ENCODE measurements at regions not wholly inside any gene's neighbourhood (a gene's known extent, or its start where the extent isn't known, plus 50 kb on each side); places are given as distances from the start of the nearest gene placed in this dataset.

GRCh38 chr10:78910021-78910420 lies 158.7 kb upstream of the ZMIZ1 start:
- no peaks in the 10 kb centered on the region for H3K27me3 ChIP-seq
- H3K4me3 ChIP-seq: no peak overlapping the region
- no peak for TF ChIP-seq POLR2A (IDR thresholded peaks at IDR 0.05)
- TF ChIP-seq CTCF (IDR thresholded peaks at IDR 0.05): no peak
- H3K9me3 ChIP-seq: no peaks in the 10 kb centered on the region
- no peaks in the 10 kb centered on the region for H3K36me3 ChIP-seq (ENCODE audit: low read depth, missing control alignments)
- 92 to 100% methylated on average over 1 to 3 of the region's 3 CpGs for WGBS, 2 donors
- H3K27ac ChIP-seq: no peak overlapping the region
- H3K4me1 ChIP-seq: peaks cover 4% of the 10 kb centered on the region
- intact Hi-C loops (cut with DNase I; ENCODE audit: low total_unique reads): no loop called here
- no peak for DNase-seq

- Histone ChIP-seq H3K4me3 (no peak overlapping the region), H3K27ac (no peak overlapping the region), H3K36me3 (ENCODE audit: low read depth, missing control alignments) (no peaks in the 10 kb centered on the region), H3K9me3 (no peaks in the 10 kb centered on the region), H3K27me3 (no peaks in the 10 kb centered on the region), H3K4me1 (peaks cover 4% of the 10 kb centered on the region)
- TF ChIP-seq POLR2A (IDR thresholded peaks at IDR 0.05): no peak
- TF ChIP-seq CTCF (IDR thresholded peaks at IDR 0.05): no peak
- 76 to 97% methylated on average over 2 of the region's 2 CpGs for WGBS, 2 donors
- intact Hi-C loops (cut with DNase I; ENCODE audit: low total_unique reads): no loop called here
- DNase-seq: no peak
These were observed 158.3 kb upstream of the ZMIZ1 start for GRCh38 chr10:78910476-78910875.

GRCh38 chr10:78910886-78911285 lies 157.9 kb upstream of the ZMIZ1 start:
- Histone ChIP-seq H3K4me1 (peaks cover 4% of the 10 kb centered on the region), H3K4me3 (no peak overlapping the region), H3K27me3 (no peaks in the 10 kb centered on the region), H3K9me3 (no peaks in the 10 kb centered on the region), H3K36me3 (ENCODE audit: low read depth, missing control alignments) (no peaks in the 10 kb centered on the region), H3K27ac (no peak overlapping the region)
- intact Hi-C loops (cut with DNase I; ENCODE audit: low total_unique reads): no loop called here
- no peak for DNase-seq
- 90 to 94% methylated on average over 5 to 7 of the region's 7 CpGs for WGBS, 2 donors
- no peak for TF ChIP-seq CTCF (IDR thresholded peaks at IDR 0.05)
- TF ChIP-seq POLR2A (IDR thresholded peaks at IDR 0.05): no peak

GRCh38 chr10:78911533-78912340 lies 157.0 kb upstream of the ZMIZ1 start:
- peaks cover 4% of the 10 kb centered on the region for H3K4me1 ChIP-seq
- H3K27ac ChIP-seq: no peak overlapping the region
- intact Hi-C loops (cut with DNase I; ENCODE audit: low total_unique reads): no loop called here
- TF ChIP-seq CTCF (IDR thresholded peaks at IDR 0.05) (no peak), POLR2A (IDR thresholded peaks at IDR 0.05) (no peak)
- no peak overlapping the region for H3K4me3 ChIP-seq
- no peaks in the 10 kb centered on the region for H3K27me3 ChIP-seq
- WGBS, 2 donors: 74 to 79% methylated on average over 10 of the region's 10 CpGs
- H3K9me3 ChIP-seq: no peaks in the 10 kb centered on the region
- no peaks in the 10 kb centered on the region for H3K36me3 ChIP-seq (ENCODE audit: low read depth, missing control alignments)
- DNase-seq: peak; percentile 34

Data from testis (tissue), 2 donors.